HG03520 (cell line): ENCODE measurements at regions not wholly inside any gene's neighbourhood (a gene's known extent, or its start where the extent isn't known, plus 50 kb on each side); places are given as distances from the start of the nearest gene placed in this dataset.

ENCODE experiments used
- ATAC-seq: cut with Tn5 transposase; IDR thresholded peaks from one replicate; pipeline ENCODE4 v1.9.1; 2021; ENCODE audit warnings: mild to moderate bottlenecking, moderate library complexity; ENCODE audit not compliant: unreplicated experiment

GRCh38 chr5:171600741-171601265 lies 181.4 kb downstream of the FGF18 start:
- no peak for ATAC-seq

- no peak for ATAC-seq
Observed at GRCh38 chr5:171601266-171601881, 181.9 kb downstream of the FGF18 start.

GRCh38 chr5:171603591-171603990 lies 182.0 kb upstream of the SMIM23 start:
- no peak for ATAC-seq

GRCh38 chr5:171604195-171604594 lies 181.4 kb upstream of the SMIM23 start:
- ATAC-seq = no peak

- ATAC-seq = no peak
Observed at GRCh38 chr5:171606414-171607024, 179.1 kb upstream of the SMIM23 start.

GRCh38 chr5:171607863-171608262 lies 177.8 kb upstream of the SMIM23 start:
- no peak for ATAC-seq

- no peak for ATAC-seq
Observed at GRCh38 chr5:171609806-171610452, 175.7 kb upstream of the SMIM23 start.

GRCh38 chr5:171610686-171611085 lies 174.9 kb upstream of the SMIM23 start:
- no peak for ATAC-seq

GRCh38 chr5:171612749-171613148 lies 172.9 kb upstream of the SMIM23 start:
- ATAC-seq = no peak

GRCh38 chr5:171614511-171614910 lies 171.1 kb upstream of the SMIM23 start:
- no peak for ATAC-seq

GRCh38 chr5:171614971-171615653 lies 170.5 kb upstream of the SMIM23 start:
- no peak for ATAC-seq

- ATAC-seq = no peak
Observed at GRCh38 chr5:171615705-171616640, 169.6 kb upstream of the SMIM23 start.

GRCh38 chr5:171617266-171617665 lies 168.4 kb upstream of the SMIM23 start:
- ATAC-seq = no peak

GRCh38 chr5:171617817-171618591 lies 167.6 kb upstream of the SMIM23 start:
- ATAC-seq = no peak

GRCh38 chr5:171619196-171619595 lies 166.4 kb upstream of the SMIM23 start:
- ATAC-seq = no peak

GRCh38 chr5:171619744-171620143 lies 165.9 kb upstream of the SMIM23 start:
- ATAC-seq = no peak

GRCh38 chr5:171622010-171622409 lies 163.6 kb upstream of the SMIM23 start:
- no peak for ATAC-seq

- no peak for ATAC-seq
Observed at GRCh38 chr5:171623107-171623506, 162.5 kb upstream of the SMIM23 start.

GRCh38 chr5:171623551-171624097 lies 162.0 kb upstream of the SMIM23 start:
- no peak for ATAC-seq
